Stimulated activated CD4-positive, alpha-beta T cell treated with anti-CD3 and anti-CD28 coated beads, TNF-alpha, amount 100 ng/mL, for 24 hours (primary cell): ENCODE measurements at regions not wholly inside any gene's neighbourhood (a gene's known extent, or its start where the extent isn't known, plus 50 kb on each side); places are given as distances from the start of the nearest gene placed in this dataset.

Experiments used
- DNase-seq, 3 experiments: peaks; one replicate each; pipeline ENCODE4 v3.0.0-alpha.2; 2020; ENCODE audit warnings: low read depth in 3 of 3

DNA sequence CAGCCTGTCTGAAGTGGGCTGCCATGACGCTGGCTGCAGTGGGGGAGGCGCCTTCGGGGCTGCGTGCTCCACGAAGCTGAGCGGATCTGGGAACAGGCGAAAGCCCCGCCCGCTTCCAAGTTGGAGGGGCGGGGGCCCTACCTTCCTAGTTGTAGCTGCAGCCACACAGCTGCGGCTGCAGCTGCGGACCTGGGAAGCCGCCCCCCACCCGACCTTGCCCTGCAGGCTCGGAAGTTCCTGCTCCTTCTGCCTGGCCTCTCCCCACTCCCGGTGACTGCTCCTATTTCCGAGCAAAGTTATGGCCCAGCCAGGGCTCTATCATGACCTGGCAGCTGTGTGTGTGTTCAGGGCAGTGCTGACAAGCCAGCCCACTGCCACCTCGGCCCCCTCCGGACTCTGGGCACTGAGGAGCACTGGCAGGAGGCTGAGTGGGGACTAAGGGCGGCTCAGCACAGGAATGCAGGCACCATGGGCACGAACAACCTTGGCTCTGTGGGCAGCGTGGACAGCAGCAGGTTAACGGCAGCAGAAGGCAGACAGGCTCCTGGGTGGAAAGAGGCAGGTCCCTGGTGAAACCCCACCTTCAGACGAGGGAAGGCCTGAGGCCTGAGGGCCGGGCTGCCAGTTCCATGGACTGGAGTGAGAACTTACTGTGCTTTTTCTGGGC is 352.4 kb upstream of the TMCO5A start:
- DNase-seq, result no peak

DNA sequence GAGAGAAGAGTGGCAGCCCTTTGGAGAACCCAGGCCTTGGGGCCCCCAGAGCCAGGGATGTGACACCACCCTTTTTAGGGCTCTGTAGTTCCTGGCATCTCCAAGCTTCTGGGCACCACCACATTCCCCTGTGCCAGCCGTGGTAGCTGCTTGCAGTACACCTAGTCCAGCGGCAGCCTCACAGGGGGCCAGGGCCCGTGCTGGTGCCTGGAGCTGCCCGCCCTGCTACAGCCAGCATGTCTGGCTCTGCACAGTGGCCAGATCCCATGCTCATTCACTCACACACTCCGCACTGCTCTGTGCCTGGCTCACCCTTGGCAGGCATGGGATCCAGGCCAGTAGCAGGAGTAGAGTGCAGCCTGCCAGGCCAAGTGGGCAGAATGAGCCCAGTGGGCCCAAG is 351.6 kb upstream of the TMCO5A start:
- no peak for DNase-seq

DNA sequence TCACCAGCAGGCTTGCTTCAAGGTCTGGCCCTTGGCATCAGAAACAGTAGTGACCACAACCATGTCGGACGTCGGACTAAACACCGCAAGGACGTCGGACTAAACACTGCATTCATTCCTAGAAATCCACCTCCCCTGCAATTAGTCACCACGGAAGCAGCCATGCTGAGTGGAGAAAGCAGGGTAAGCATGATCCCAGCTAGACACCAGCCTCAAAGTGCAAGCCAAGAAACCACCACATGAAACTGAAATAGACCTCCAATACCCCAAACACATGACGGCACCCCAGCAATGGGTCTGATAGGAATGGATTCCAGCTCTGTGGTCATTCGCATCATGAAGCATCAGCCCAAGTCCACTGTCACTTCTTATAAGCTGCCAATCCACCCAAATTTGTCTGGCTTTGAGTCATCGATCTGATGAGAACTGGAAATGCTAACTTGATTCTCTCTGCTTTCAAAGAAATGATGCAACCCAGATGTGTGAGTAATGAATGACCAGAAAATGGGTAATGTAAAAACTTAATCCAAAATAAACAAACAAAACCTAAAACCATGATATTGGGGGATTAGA is 348.3 kb upstream of the TMCO5A start:
- DNase-seq, result no peak

DNA sequence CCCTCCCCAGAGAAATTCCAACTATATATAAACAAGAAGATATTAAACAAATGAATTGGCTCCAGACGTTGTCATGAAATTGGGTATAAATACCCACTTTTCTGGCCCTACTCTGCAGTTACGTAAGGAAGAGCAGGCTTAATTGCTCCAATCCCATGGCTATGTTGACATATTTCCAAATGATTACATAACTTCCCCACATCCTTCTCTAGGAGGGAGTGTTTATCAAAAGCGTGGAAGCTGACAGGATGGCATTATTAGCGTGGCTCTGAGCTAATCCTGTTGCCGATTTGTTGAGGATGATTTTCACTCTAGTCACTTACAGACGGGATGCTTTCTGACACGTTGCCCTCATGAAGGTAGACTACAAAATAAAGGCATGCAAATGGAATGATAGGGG is 347.5 kb upstream of the TMCO5A start:
- no peak for DNase-seq

DNA sequence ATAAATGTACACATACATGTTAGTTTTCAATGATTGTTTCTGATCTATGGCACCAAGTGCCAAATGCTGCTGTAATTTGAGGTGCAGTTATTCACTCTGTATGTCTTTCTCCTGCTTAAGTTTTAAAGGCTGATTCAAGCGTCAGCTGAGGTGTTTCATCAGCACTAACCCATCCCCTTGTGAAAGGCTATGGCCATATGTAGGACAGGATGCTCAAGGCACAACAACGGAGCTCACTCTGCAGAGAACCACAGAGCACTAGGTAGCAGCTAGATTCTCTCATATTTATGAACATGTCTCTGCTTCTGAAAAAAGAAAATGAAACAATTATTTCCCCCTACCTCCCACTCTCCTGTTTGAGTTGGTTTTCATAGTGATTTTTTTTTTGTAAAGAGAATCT is 340.0 kb upstream of the TMCO5A start:
- DNase-seq, result no peak

DNA sequence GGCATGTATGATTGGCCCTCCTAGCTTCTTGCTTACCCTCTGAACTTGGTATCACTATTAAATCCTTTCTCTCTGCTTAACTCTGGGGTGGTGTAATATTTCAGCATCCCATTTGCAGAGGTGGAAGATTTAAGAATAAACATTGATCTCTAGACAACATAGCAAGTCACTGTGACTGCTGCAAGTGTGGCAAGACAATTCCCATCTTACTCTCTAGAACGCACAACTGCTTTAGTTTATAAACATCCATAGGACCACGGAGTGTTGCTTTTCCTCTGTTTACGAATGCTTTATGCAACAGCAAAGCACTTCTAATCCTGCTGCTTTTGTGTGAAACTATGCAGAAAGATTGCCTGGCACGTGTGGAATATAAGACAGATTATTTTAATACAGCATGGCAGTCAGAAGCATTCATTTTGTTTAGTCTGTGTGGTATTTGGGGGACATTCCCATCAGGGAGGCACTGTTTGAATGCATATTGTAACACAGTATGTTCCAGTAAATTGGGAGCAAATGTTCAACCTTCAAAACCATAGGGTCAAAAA is 338.9 kb upstream of the TMCO5A start:
- DNase-seq, result no peak

DNA sequence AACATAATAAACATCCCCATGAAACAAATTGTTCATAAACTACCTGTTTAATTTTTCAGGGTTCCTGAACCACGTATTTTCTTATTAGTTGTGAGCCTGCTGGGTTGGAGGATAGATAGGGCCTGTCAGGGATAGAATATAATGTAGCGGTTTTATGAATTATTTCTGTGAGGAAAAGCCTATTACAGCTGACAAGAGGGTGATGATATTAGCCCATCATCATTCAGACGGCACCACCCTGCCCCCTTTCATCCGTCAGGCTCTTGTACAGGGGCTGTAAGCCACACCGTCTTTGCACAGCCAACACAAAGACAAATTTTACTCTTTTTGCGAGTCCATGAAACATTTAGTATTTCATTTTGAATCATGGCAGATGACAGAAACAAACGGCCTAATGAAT is 335.3 kb upstream of the TMCO5A start:
- no peak for DNase-seq

DNA sequence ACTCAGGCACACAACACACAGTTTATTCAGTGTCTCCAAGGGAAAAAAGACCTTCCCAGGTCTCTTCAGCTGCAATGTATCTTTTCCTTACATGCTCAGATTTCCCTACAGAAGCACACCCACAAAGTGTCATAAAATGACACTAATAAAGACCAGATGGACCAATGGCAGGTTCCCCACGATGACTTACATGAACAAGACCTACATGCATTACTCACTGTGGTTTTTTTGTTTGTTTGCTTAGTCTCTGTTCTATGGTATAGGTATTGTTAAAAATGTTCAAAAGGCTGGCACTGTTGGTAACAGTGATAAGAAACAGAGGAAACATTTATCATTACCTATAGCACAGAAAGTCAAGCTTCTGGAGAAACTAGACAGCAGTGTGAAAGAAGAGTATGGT is 318.2 kb upstream of the TMCO5A start:
- no peak for DNase-seq

DNA sequence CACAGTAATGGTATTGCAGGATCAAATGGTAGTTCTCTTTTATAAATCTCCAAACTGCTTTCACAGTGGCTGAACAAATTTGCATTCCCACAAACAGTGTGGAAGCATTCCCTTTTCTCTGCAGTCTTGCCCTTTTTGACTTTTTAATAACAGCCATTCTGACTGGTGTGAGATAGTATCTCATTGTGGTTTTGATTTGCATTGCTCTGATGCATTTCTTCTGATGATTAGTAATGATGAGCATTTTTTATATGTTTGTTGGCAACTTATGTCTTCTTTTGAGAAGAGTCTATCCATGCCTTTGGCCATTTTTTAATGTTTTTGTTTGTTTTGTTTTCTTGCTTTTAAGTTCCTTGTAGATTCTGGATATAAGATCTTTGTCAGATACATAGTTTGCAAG is 316.1 kb upstream of the TMCO5A start:
- DNase-seq, result no peak

DNA sequence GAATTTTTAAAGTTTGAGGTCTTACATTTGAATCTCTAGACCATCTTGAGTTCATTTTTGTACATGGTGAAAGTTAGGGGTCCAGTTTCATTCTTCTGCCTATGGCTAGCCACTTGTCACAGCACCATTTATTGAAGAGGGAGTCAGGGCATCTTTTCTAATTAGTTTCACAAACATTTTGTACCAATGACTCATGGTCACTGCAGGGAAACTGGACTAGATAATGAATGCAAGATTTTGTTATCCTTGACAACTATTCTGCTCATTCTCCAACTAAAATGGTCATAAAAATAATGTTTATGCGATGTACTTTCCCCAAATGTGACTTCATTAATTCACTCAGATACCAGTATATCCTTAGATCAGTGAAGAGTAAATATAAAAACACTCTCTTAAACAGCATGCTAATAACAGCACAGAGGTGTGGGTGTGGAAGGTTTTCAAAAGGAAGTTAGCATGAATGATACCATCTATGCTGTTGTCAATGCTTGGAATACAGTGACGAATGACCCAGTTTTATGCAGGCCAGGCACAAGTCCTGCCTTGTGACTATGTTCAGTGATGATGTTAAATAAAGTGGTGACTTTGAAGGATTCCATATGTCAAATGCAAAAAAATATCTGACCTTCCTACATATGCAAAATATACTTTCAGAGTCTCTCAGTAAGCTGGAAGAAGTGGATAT is 314.9 kb upstream of the TMCO5A start:
- DNase-seq, result no peak

DNA sequence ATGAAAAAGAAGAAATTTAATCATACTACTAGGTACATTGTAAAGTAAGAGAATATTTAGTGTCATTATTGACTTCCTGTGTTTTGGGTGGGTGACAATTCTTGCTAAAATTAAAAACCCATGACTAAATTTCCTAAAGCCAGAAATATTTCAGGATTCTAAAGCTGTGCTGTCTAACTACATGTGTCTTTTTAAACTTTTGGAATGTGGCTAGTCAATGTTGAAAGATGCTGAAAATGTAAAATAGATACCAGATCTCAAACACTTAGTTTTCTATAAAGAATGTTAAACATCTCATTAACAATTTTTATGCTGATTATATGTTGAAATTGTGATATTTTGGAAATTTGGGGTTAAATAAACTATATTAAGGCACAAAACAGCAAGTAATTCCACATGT is 308.9 kb upstream of the TMCO5A start:
- no peak for DNase-seq

DNA sequence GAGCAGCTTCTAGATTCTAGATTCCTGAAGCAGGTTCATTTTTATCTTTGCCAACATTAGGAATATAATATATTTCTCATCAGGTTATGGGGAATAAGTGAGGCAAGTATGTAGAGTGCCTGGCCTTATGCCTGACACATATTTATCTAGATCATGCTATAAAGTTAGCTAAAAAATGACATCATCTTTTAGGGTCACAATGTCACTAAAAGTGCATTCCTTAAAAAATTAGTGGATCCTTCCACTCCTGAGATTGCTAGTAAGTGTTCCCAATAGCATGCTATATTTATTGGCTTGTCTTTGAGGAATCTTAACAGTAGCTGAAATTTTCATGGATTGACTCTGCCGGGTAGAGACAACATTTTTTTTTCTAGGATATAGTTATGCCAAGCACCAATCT is 305.9 kb upstream of the TMCO5A start:
- no peak for DNase-seq

DNA sequence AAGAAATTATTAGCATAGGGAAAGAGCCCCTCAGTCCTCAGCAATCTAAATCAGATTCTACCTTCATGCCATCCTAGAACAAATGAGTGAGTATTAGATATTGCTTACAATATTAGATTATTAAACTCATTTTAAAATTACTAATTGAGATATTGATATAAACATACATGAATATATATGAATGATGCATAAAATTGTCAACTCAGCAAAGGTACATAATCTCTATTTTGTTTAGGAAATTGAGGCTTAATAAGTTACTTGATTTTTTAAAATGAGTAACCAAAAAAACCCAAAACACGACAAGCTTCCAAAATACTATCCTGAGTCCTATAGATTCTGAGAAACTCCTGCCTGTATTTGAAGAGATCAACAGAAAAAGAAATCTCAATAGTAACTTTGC is 297.7 kb upstream of the TMCO5A start:
- DNase-seq, result no peak

DNA sequence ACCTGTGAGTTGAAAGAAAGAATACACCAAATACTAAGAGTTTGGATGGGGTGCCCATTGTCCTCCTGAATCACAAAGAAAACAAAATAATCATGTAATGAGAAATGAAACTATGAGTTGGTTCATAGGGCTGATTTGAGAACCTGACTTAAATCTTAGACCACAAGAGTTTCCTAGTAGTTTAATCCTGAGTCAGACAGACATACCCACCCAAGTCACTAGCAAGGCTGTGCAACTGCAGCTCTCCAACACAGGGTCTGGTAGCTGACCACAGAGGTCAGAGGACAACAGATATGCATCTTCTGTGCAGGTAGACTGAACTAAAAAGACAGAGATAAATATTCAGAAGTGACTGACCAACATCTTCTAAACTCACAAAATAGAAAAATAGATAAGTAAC is 296.3 kb upstream of the TMCO5A start:
- no peak for DNase-seq

DNA sequence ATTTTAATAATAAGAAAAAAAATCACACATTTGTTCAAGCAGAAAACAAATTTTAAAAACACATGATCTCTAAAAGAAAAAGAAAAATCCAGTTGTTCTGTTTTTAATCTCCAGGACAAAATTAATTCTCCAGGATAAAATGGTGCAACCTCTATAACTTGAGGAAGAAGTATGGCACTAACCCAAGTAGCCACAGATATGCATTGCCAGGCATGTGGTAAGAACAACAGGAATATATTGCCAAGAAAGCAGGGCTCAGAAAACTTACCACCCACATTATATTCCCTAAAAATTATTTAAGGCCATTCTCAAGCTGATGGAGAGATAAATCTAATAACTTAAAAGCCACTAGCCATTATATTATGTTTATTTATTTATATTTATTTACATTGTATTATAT is 295.7 kb upstream of the TMCO5A start:
- no peak for DNase-seq

DNA sequence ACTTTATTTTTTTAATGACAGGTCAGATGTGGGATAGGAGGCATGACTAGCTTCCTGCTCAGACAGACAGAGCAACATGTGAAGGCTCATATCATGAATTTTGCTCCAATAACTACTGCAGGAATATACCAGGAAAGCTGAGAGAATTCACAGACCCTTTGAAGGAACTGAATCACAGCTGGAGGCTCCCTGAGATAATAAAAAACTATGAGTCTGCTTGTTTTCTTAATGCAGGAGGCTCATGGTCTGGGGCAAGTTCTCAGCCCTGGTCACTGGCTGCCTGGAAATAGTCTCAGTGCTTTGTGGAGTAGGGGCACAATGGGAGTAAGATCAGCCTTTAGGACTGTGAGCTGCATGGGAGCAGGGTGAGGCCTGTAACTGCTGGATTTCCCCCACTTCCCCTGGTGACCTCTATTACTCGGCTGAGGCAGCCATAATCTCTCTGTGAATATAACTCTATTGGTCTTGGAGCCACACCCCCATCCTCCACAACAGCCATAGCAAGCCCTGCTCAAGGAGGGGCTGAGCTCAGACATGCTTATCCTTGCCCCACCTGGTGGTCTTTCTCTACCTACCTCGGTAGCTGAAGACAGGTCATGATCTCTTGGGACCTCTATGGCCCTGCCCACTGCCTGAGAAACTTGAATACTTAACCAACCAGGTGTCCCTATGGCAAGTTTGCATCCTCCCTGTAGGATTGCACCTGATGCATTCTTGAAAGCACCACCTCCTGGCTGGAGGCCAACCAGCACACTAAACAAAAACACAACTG is 281.6 kb upstream of the TMCO5A start:
- DNase-seq, result no peak

DNA sequence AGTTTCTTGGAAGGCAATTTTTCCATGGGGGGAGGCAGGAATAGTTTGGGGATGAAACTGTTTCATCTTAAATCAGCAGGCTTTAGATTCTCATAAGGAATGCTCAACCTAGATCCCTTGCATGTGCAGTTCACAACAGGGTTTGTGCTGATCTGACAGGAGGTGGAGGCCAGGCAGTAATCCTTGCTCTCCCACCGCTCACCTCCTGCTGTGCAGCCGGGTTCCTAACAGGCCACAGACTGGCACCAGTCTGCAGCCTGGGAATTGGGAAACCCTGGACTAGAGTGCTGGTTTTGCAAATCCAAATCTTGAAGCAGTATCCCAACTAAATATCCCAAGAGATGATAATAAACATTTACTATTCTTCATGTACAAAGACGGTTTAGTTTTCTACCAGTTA is 256.3 kb upstream of the TMCO5A start:
- no peak for DNase-seq

DNA sequence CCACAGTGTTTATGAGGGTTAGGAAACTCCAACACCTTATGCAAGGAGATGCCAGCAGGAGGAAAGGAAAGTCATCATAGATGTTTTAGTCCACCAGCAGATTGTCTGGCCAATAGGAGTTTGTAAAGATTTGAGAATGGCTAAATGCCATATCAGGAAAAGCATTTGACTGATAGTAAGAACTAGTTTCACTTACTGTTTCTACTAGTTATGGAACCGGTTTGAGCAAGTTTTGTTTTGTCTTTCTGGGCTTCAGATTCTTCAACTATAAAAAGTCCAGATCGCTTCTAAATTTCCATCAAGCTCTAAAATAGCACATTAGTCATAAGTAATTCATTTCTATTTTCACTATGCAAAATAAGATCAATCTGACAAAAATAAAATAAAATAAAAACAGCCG is 254.8 kb upstream of the TMCO5A start:
- no peak for DNase-seq

DNA sequence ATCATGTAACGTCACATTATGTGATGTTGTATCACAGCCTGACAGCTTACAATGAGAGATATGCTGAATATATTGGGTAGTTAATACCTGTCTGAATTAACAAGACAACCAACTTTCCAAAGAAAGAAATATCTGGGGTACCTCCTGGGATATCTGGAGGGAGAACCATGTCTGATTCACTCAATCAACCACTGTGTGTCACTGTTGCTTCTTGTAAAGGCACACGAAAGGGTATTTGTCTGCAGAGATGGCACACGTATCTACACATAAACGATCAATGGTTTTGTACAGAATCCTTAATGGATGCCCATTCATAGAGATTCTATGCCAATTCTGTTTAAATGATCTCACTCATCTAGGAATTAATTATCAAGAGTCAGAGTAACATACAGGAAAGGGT is 252.1 kb upstream of the TMCO5A start:
- no peak for DNase-seq

DNA sequence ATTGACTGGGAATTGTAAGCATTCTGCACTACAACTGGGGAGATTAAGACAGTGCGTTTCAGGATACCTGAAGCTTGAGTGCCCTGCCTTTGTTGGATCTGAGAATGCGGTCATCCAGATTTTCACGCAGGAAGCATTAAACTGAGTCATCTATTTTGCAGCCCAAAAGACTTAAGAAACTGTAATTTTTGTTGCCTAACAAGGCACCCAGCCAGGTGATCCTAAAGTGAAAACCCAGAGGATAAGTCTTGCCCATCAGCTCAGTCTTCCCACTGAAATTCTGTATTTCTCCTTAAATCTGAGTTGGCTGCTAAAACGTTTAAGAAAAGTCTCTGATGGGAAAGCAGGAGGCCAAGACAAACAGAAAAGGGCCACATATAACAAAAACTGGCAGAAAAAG is 242.5 kb upstream of the TMCO5A start:
- no peak for DNase-seq

DNA sequence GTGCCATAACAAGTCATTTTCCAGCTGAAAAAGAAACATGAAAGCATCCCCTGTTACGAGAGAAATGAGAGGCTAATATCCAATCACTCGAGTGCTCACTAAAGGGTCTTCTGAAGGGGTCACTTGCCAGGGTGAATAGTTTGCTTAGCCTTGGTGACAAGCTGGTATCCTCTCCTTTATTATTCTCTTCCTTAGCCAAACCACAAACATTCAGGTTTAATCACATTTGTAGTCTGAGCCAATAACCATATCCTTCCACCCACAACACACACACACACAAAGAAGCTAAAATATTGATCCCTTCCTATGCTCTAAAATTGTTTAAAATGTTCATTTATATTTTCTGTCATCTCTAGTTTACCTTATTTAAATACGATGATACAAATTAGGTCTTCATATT is 240.5 kb upstream of the TMCO5A start:
- DNase-seq, result no peak

DNA sequence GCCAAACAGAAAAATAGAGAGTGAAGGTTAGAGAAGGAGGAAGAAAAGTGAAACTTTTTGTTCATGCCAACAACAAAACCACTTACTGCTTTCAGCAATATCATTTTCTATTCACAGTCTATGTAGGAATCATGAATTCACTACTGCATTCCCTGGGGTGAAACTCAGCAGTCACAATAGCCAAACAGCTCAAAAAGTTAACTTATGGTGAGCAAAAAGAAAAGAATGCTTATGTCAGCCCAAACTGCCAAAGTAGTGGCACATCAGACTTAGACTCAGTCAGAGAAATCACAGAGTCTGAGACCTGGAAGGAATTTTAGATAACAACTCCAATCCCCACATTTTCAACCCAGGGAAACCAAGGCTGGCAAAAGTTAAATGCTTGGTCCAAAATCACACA is 238.7 kb upstream of the TMCO5A start:
- no peak for DNase-seq

DNA sequence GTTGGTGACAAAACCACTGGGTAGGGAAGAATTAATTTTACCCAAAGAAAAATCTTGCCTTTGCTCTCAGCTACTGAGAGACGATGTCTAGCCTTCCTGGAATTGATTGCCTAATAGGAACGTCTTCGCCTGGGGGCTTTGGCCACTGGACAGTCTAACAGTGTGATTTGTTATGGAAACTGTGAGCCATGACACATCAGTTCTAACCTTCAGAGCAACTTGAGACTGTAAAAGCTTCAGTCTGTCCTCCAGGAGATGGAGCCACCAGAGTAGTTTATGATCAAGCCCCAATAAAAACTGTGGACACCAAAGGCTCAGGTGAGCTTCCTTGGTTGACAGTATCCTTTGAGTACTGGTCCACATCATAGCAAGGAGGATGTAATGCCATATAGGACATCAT is 235.8 kb upstream of the TMCO5A start:
- DNase-seq, result no peak
